GM21576 (cell line): ENCODE measurements at regions not wholly inside any gene's neighbourhood (a gene's known extent, or its start where the extent isn't known, plus 50 kb on each side); places are given as distances from the start of the nearest gene placed in this dataset.
A peak's percentile ranks its signal among the peaks of the same experiment; 100 is the strongest.

Experiments
- ATAC-seq: cut with Tn5 transposase; IDR thresholded peaks from one replicate; pipeline ENCODE4 v1.9.1; 2021; ENCODE audit warnings: mild to moderate bottlenecking, moderate library complexity; ENCODE audit not compliant: unreplicated experiment

DNA sequence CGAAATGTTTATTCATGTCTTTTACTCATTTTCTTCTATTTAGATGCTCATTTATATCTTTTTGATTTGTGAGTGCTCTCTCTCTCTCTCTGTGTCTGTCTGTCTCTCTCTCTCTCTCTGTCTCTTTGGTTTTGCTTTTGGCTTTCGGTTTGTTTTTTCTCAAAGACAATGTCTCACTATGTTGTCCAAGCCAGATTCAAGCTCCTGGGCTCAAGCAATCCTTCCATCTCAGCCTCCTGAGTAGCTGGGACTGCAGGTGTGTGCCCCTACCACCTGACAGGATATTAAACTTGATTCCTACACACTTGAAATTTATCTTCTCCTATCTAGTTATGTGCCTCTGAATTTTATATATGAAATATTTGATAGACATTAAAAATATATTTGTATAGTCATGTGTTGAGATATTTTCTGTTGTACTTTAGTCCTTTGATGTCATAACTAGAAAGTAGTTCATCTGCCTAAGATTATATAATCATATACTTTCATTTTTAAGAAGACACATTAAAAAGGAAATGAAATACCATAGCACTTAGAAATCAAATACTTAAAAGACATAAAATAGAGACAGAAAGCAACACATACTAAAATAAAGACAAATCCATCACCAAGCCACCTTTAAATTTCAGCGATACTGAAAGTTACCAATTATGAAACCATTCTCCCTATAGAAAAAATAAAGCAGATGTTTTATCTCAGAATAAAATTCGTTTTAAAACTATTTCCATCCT is 68.1 kb upstream of the SFMBT2 start:
- ATAC-seq: no peak

DNA sequence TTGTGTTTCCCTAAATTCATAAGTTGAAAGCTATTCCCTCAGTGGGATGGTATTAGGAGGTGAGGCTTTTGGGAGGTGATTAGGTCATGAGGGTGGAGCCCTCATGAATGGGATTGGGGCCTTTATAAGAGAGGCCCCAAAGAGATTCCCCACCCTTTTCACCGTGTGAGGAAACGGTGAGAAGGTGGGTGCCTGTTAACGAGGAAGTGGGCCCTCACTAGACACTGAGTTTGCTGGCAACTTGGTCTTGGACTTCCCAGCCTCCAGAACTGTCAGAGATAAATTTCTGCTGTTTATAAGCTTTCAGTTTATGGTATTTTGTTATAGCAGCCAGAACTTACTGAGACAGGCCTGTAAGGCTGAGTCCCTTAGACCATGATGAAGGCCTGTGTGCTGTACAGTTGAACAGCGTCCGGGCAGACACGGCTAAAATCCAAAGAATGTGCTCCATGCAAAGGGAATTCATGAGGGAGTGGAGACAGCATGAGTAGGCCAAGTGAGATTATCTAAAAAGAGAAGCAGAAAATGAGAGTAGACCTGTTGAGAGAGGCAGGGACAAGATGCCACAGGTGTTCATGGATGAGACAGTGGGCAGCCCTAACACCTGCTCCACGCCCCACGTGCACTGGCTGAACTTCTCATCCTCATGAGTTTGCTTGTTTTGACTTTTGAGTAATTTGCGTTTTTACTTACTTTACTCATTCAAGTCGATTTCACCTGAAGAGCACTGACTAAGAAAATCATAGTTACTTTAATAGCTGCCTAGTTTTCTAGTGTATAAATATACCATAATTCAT is 66.9 kb upstream of the SFMBT2 start:
- no peak for ATAC-seq

DNA sequence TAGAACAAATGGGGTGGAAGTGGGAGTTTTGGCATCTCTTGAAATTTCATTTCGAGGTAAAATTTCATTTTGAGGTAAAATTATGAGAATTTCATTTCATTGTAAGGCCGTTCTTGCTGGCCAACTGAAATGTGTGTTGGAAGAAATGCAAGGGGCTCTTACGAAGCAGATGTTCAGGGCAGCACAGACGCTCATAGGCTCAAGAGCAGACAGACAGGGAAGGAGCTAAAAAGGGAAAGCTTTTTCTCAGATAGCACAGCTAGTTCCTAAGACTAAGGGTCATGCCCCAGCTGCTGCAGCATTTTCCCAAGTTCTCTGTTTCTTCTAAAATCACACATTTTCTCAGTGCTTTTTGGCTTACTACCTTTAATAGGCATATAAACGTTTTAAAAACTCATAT is 65.1 kb upstream of the SFMBT2 start:
- no peak for ATAC-seq

DNA sequence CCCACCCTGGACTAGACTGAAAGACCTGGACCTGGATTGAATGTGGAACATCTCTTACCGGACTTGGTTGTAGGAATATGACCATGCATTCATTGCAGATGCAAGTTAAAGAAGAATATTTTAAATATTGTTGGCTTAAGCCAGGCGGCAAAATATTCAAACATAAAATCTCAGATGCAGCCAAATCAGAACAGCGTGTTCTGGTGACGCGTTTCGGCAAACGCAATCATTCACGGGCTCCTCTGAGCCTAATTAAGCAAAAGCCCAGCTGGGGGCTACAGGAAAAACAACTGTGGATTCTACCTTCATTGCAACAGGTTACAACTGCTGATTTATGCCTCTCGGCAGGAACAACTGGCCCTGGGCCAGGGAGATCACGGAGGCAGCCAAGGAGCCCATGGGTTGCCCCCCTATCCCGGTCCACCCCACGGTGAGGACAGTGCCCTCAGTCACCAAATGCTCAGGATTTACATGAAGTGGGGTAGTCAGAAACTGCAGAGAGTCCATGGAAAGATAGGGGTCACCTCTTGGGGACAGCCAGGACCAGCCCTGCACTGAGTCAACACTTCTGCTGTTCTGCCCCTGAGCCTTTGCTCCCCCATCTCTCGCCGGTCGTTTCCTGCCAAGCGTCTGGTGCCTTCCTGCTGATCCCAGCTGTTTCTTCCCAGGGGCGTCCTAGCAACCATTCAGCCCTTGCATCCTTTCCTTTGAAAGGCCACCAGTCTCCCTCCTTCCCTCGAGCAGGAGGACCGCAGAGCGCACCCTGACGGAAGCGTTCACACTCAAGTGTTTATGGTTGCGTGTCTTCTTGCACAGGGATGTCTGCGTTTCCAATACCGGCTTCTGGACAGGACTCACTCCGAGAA is 64.4 kb upstream of the SFMBT2 start:
- no peak for ATAC-seq

DNA sequence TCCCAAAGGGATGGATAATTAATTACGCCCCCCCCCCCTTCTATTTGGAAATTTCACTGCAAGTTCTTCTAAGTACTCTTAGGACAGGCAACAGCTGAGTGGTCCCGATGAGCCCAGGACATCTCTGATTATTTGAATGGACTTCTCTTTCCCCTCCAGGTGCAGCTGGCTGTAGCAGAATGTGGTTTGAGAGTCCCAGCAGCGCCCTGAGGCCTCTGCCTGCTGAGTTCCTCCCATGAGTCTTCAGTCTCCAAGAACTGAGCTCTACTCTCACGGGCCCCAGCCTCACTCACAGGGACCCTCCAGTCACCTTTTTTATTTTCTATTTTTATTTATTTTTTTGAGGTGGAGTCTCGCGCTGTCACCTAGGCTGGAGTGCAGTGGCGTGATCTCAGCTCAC is 63.6 kb upstream of the SFMBT2 start:
- ATAC-seq: no peak

DNA sequence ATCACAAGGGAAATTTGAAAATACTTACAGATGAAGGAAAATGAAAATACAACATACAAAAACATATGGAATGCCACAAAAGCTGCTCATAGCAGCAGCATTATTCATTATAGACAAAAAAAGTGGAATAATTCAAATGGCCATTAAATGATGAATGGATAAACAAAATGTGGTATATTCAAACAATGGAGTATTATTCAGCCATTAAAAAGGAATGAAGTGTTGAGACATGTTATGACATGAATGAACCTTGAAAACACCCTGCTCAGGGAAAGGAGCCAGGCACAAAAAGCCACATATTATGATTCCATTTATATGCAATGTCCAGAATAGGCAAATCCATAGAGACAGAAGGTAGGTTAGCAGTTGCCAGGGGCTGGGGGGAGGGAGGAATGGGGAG is 62.6 kb upstream of the SFMBT2 start:
- no peak for ATAC-seq

DNA sequence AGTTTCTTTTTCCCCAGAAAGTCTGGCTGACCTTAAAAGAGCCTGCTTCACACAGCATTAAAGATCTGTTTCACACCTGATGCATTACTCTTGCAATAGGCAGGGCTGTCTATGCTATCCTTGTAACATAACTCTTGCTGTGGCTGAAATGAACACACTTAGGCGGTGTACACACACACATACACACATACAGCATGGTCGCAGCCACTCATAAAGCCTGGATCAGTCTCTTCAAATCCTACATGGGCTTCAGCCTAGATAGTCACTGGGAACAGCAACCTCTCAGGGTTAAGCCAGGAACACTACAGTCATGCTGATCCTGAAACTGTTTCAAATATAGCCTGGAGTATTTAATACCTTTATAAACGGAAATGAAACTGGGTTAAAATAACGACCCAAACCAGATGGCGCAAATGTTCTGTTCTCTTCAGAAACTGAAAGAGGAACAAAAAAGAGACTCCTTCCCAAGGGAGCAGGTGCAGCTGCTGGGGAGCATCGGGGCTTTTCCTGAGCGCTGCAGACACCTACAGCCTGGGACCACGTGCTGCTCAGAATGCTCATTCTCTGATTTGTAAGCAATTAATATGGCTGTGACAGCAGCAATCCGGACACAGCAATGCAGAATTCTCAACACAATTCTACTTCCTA is 61.0 kb upstream of the SFMBT2 start:
- peak; percentile 86 for ATAC-seq

DNA sequence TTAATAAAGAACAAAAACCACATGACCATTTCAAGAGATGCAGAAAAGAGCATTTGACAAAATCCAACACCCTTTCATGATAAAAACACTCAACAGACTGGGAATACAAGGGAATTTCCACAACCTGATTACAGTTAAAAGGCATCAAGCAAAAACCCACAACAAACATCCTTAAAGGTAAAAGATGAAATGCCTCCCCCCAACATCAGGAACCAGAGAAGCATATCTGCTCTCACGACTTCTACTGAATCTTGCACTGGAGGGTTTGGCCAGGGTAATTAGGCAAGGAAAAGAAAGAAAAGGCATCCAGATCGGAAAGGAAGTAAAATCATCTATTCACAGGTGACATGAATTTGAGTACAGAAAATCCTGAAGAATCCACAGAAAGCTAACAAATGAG is 59.5 kb upstream of the SFMBT2 start:
- no peak for ATAC-seq

DNA sequence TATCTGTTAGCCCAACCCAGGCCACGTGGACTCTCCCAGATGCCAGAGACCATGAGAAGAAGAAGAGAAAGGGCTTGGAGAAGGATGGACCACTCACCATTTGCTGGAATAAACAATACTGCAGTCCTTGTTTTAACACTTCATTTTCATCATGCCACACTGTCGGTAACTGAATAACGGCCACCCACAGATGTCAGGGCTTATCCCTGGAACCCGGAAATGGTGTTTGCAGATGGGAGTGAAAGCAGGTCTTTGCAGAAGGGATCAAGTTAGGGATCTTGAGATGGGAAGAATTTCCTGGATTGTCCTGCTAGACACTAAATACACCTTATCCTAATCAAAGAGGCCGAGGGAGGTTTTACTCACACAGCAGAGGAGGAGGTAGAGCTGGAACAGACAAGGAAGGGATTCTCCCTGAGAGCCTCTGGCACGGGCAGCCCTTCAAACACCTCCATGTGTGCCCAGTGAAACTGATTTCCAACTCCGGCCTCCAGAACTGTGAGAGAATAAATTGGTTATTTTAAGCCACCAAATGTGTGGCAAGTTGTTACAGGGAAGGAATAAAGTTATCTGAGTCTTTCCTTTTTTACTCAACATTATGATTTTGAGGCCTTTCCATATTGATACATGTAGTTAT is 56.3 kb upstream of the SFMBT2 start:
- ATAC-seq: no peak

DNA sequence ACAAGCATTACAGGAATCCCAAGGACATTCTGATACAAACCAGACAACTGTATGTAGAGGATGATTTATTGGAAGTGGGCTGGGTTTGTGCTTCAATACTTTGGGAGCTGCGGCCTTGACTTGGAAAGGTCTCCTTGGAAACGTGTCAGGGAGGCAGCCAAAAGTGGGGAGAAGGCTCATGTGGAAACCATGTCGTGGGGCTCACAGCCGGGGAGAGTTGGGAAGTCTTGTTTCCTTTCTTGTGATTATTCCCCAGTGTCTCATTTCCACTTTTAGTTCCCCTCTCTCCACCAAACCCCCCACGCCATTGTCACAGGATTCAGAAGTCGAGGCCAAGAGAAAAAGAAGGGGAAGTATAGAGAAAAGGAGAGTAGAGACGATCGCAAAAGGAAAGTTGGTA is 53.9 kb upstream of the SFMBT2 start:
- ATAC-seq: no peak
